Sigmoid colon (tissue), 6 donors: ENCODE measurements at regions not wholly inside any gene's neighbourhood (a gene's known extent, or its start where the extent isn't known, plus 50 kb on each side); places are given as distances from the start of the nearest gene placed in this dataset.

Source experiments
- DNase-seq: peaks from one replicate; pipeline ENCODE4 v3.0.0-alpha.2; 2019
- H3K27ac ChIP-seq, 4 donors: fragments of 200-600 bp; sonication (generic); one replicate each; pipeline ENCODE4 v1.5.1; 2016 to 2019; ENCODE audit warnings: mild to moderate bottlenecking in 1 of 4
- H3K27me3 ChIP-seq, 3 donors: fragments of 200-600 bp; sonication (generic); one replicate each; pipeline ENCODE4 v1.5.1; 2019; ENCODE audit warnings: mild to moderate bottlenecking in 1 of 3
- H3K36me3 ChIP-seq, 4 donors: fragments of 200-600 bp; sonication (generic); one replicate each; pipeline ENCODE4 v1.5.1; 2016 to 2019
- H3K4me1 ChIP-seq, 4 donors: fragments of 200-600 bp; sonication (generic); one replicate each; pipeline ENCODE4 v1.5.1; 2017 to 2019
- H3K4me3 ChIP-seq, 4 donors: fragments of 200-600 bp; sonication (generic); one replicate each; pipeline ENCODE4 v1.5.1; 2017 to 2019; ENCODE audit warnings: mild to moderate bottlenecking in 2 of 4, moderate library complexity in 1 of 4
- H3K9me3 ChIP-seq, 4 donors: fragments of 200-600 bp in 3 of 4; sonication (generic) in 3 of 4; one replicate each; pipeline versions ENCODE4 v1.5.1 to v1.6.1; 2013 to 2019
- EP300 ChIP-seq, 4 donors: sonication (generic); formaldehyde crosslinking; IDR thresholded peaks; one replicate each; pipeline ENCODE4 v1.6.1; 2017; ENCODE audit warnings: antibody characterized with exemption in 4 of 4
- POLR2A ChIP-seq, 2 donors: fragments of 450-650 bp; IDR thresholded peaks; one replicate each; pipeline ENCODE4 v1.6.1; 2016; ENCODE audit warnings: antibody characterized with exemption in 2 of 2, mild to moderate bottlenecking in 2 of 2, moderate library complexity in 2 of 2
- POLR2AphosphoS5 ChIP-seq, 4 donors: sonication (generic); formaldehyde crosslinking; IDR thresholded peaks; one replicate each; pipeline ENCODE4 v1.6.1; 2017; ENCODE audit warnings: antibody characterized with exemption in 4 of 4
- WGBS, 2 donors: extraction: QIAGEN DNeasy Blood & Tissue Kit; methylation state at CpG; one replicate each; pipeline ENCODE4 v1.1.7; 2013; 5-methylcytosine and 5-hydroxymethylcytosine counted together
- intact Hi-C: fragments of 100-400 bp; cut with DNase I; formaldehyde crosslinking; loops from one replicate; pipeline ENCODE4 v1.15.1; 2023
- TF ChIP-seq, protein P1 (sequence below), 4 experiments: fragments of 450-650 bp in 3 of 4; fragments of 200-600 bp in 1 of 4; IDR thresholded peaks; one replicate each; pipeline ENCODE4 v1.5.1; 2016 to 2019; ENCODE audit warnings: antibody characterized with exemption in 4 of 4, mild to moderate bottlenecking in 3 of 4, moderate library complexity in 2 of 4
- donor health status: healthy with polysubstance abuse.
- donor health status: healthy.

DNA sequence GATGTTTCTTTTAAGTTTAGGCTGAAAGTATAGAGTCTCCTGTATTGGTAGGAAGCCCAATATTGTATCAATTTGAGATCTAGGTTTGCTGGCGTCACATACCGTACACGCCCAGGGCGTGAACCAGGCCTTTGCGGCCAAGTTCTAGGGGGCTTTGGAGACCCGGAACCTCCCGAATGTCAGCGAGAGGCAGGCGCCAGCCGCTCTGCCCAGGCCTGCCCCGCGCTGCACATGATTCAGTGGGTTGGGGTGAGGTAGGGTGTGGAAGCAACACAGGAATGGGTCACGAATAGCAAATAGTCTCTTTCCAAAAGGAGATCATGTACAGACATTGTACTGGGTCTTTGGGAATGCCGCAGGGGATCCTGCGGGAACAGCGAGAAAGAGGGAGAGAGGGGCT is 195.7 kb upstream of the FAT1 start:
- 96 to 97% methylated on average over 16 of the region's 16 CpGs for WGBS, 2 donors
- H3K9me3 ChIP-seq: no peaks in the 10 kb centered on the region
- peaks cover 0 to 4% (median 0%) of the 10 kb centered on the region in 4 donors for H3K4me1 ChIP-seq
- no peak overlapping the region for H3K27ac ChIP-seq
- H3K4me3 ChIP-seq: no peak overlapping the region
- TF ChIP-seq EP300 (IDR thresholded peaks at IDR 0.05) (no peak), POLR2AphosphoS5 (IDR thresholded peaks at IDR 0.05) (no peak), POLR2A (IDR thresholded peaks at IDR 0.05) (no peak)
- TF ChIP-seq, protein P1, sequence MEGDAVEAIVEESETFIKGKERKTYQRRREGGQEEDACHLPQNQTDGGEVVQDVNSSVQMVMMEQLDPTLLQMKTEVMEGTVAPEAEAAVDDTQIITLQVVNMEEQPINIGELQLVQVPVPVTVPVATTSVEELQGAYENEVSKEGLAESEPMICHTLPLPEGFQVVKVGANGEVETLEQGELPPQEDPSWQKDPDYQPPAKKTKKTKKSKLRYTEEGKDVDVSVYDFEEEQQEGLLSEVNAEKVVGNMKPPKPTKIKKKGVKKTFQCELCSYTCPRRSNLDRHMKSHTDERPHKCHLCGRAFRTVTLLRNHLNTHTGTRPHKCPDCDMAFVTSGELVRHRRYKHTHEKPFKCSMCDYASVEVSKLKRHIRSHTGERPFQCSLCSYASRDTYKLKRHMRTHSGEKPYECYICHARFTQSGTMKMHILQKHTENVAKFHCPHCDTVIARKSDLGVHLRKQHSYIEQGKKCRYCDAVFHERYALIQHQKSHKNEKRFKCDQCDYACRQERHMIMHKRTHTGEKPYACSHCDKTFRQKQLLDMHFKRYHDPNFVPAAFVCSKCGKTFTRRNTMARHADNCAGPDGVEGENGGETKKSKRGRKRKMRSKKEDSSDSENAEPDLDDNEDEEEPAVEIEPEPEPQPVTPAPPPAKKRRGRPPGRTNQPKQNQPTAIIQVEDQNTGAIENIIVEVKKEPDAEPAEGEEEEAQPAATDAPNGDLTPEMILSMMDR (IDR thresholded peaks at IDR 0.05): no peak
- no peak for DNase-seq
- intact Hi-C loops: no loop called here
- H3K27me3 ChIP-seq: no peaks in the 10 kb centered on the region
- H3K36me3 ChIP-seq: no peaks in the 10 kb centered on the region

DNA sequence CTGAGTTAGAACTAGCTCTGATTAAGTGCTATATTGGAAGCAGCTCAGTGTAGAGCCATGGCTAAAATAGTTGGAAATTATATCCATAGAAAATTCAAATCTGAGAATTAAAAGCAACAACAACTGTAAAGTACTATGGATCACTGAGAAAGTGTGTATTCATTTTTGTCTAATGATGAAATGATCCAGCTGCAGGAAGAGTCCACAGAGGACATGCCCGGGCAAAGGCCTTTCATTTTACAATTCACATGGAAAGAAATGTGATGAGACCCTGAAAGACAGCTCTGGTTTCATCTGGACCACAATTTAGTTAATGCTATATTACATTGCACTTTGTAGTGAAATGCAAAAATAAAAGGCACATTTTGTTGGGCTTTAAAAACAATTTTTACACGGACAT is 196.8 kb upstream of the FAT1 start:
- Histone ChIP-seq H3K27me3 (no peaks in the 10 kb centered on the region), H3K4me3 (no peak overlapping the region), H3K4me1 (peaks cover 0 to 4% (median 0%) of the 10 kb centered on the region in 4 donors), H3K9me3 (no peaks in the 10 kb centered on the region), H3K27ac (no peak overlapping the region), H3K36me3 (no peaks in the 10 kb centered on the region)
- DNase-seq: no peak
- WGBS, 2 donors: 83 to 89% methylated on average over 2 of the region's 2 CpGs
- TF ChIP-seq POLR2AphosphoS5 (IDR thresholded peaks at IDR 0.05): no peak
- TF ChIP-seq EP300 (IDR thresholded peaks at IDR 0.05): no peak
- no peak for TF ChIP-seq POLR2A (IDR thresholded peaks at IDR 0.05)
- TF ChIP-seq, protein P1 (IDR thresholded peaks at IDR 0.05): no peak
- intact Hi-C loops: no loop called here

DNA sequence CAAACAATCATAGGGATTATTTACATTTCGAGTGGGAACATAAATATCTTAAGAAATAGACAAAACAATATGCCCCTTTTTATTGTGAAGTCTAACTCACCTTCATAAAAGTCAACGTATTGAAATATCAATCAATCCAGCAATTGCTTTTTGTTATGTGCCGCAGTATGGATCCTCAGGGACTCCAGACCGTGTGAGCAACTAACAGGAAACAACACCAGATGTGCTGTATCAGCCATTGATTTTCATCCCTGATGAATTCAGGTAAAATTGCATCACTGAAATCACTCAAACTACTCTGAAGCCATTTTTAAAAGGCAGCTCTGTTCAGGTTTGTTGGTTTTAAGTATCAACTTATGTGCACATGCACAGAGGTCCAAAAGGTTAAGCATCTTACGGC is 197.3 kb upstream of the FAT1 start:
- Histone ChIP-seq H3K4me3 (no peak overlapping the region), H3K4me1 (peaks cover 0 to 4% (median 0%) of the 10 kb centered on the region in 4 donors), H3K9me3 (no peaks in the 10 kb centered on the region), H3K27ac (no peak overlapping the region), H3K36me3 (no peaks in the 10 kb centered on the region), H3K27me3 (no peaks in the 10 kb centered on the region)
- 83 to 85% methylated on average over 5 of the region's 5 CpGs for WGBS, 2 donors
- no peak for TF ChIP-seq POLR2A (IDR thresholded peaks at IDR 0.05)
- TF ChIP-seq EP300 (IDR thresholded peaks at IDR 0.05): no peak
- no peak for TF ChIP-seq POLR2AphosphoS5 (IDR thresholded peaks at IDR 0.05)
- TF ChIP-seq, protein P1 (IDR thresholded peaks at IDR 0.05): no peak
- DNase-seq: no peak
- intact Hi-C loops: no loop called here

DNA sequence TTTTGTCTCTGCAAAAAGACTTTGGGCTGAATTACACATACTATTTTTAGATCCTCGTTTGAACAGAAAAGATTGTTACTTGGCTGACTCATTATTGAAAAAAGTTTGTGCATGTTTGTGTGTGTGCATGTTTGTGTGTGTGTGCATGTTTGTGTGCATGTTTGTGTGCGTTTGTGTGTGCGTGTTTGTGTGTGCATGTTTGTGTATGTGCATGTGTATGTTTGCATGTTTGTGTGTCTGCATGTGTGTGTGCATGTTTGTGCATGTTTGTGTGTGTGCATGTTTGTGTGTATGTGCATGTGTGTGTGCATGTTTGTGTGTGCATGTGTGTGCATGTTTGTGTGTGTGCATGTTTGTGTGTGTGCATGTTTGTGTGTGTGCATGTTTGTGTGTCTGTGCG is 201.1 kb upstream of the FAT1 start:
- no peaks in the 10 kb centered on the region for H3K27me3 ChIP-seq
- WGBS, 2 donors: 46 to 69% methylated on average over 4 of the region's 4 CpGs
- intact Hi-C loops: no loop called here
- H3K9me3 ChIP-seq: no peaks in the 10 kb centered on the region
- no peak overlapping the region for H3K27ac ChIP-seq
- peaks cover 0 to 4% (median 0%) of the 10 kb centered on the region in 4 donors for H3K4me1 ChIP-seq
- no peak for TF ChIP-seq POLR2AphosphoS5 (IDR thresholded peaks at IDR 0.05)
- TF ChIP-seq EP300 (IDR thresholded peaks at IDR 0.05): no peak
- TF ChIP-seq, protein P1 (IDR thresholded peaks at IDR 0.05): no peak
- DNase-seq: no peak
- no peak overlapping the region for H3K4me3 ChIP-seq
- no peaks in the 10 kb centered on the region for H3K36me3 ChIP-seq

DNA sequence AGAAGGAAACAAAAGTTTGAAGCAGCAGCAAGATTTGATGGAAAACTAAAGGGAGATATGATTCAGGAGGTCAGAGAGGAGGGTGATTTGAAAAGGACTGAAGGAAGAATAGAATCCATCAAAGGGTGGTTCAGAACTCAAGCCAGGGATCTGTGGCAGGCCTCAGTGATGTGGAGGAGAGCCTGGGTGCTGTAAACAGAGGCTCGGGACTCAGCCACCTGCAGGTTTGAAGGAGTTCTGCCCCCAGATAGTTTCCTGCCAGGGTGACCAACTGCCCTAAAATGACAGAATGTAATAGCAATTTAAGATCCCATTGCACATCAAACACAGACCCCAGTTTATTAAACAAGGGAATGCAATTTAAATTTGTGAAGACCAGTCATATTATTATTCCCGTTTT is 204.0 kb upstream of the FAT1 start:
- H3K36me3 ChIP-seq: no peaks in the 10 kb centered on the region
- H3K27ac ChIP-seq: no peak overlapping the region
- H3K4me3 ChIP-seq: no peak overlapping the region
- H3K4me1 ChIP-seq: peaks cover 0 to under 1% (median 0%) of the 10 kb centered on the region in 4 donors
- H3K9me3 ChIP-seq: no peaks in the 10 kb centered on the region
- WGBS, 2 donors: 69 to 73% methylated on average over 2 of the region's 2 CpGs
- no peaks in the 10 kb centered on the region for H3K27me3 ChIP-seq
- no peak for TF ChIP-seq EP300 (IDR thresholded peaks at IDR 0.05)
- no peak for TF ChIP-seq POLR2A (IDR thresholded peaks at IDR 0.05)
- no peak for TF ChIP-seq POLR2AphosphoS5 (IDR thresholded peaks at IDR 0.05)
- TF ChIP-seq, protein P1 (IDR thresholded peaks at IDR 0.05): no peak
- intact Hi-C loops: no loop called here
- no peak for DNase-seq
